GM12878 (cell line): ENCODE measurements at regions not wholly inside any gene's neighbourhood (a gene's known extent, or its start where the extent isn't known, plus 50 kb on each side); places are given as distances from the start of the nearest gene placed in this dataset.

Source experiments
- ATAC-seq: fragments of 200-7000 bp; cut with Tn5 transposase; 3 replicates; pipeline ENCODE4 v1.9.1; 2020; ENCODE audit warnings: mild to moderate bottlenecking, moderate library complexity
- BruUV-seq: library from RNA; stranded (reverse); fragments of 400-500 nt; replicated peaks from 2 replicates; lab custom pipeline; 2021; lab: Mats Ljungman, UMichigan
- CTCF ChIA-PET: fragments of 300-600 bp; sonication (Branson Sonifier 250); formaldehyde crosslinking; extraction: SDS; loops from one replicate; lab custom pipeline; 2021; ENCODE audit warnings: inconsistent platforms; lab: Yijun Ruan, JAX
- POLR2A ChIA-PET: fragments of 350-600 bp; formaldehyde crosslinking; extraction: SDS; loops from one replicate; lab custom pipeline; 2021; ENCODE audit warnings: inconsistent platforms; lab: Charles Lee
- RAD21 ChIA-PET: fragments of 300-600 bp; sonication (Branson Sonifier 250); formaldehyde crosslinking; loops from one replicate; lab custom pipeline; 2023; ENCODE audit warnings: antibody characterized with exemption; ENCODE audit not compliant: unreplicated experiment; lab: Charles Lee
- SMC1A ChIA-PET: fragments of 300-600 bp; sonication (Branson Sonifier 250); formaldehyde crosslinking; loops from one replicate; lab custom pipeline; 2023; ENCODE audit not compliant: unreplicated experiment, uncharacterized antibody; lab: Charles Lee
- DNase-seq: peaks from one replicate; pipeline ENCODE4 v3.0.0-alpha.2; 2011; ENCODE audit warnings: low read depth, low spot score
- FAIRE-seq: peaks from 3 replicates; lab custom pipeline; 2011; peaks lifted over from hg19 to GRCh38; lab: Jason Lieb, UNC
- H2AFZ ChIP-seq: 2 replicates; pipeline ENCODE4 v1.6.0; 2011; ENCODE audit warnings: low read depth, low read length, control low read depth; ENCODE audit not compliant: control insufficient read depth
- H3K27ac ChIP-seq: 2 replicates; pipeline ENCODE4 v1.5.1; 2011; ENCODE audit warnings: control low read depth; ENCODE audit not compliant: control insufficient read depth, insufficient read depth
- H3K27me3 ChIP-seq, 2 experiments: replicated peaks in 1 of 2; 2 replicates each; pipeline versions ENCODE4 v1.6.0 to v1.6.1; 2011; ENCODE audit warnings: low read length in 1 of 2; ENCODE audit not compliant: control insufficient read depth in 2 of 2, insufficient read depth in 2 of 2
- H3K36me3 ChIP-seq, 2 experiments: 2 replicates each; pipeline ENCODE4 v1.5.1; 2011; ENCODE audit warnings: low read length in 1 of 2; ENCODE audit not compliant: control insufficient read depth in 2 of 2, insufficient read depth in 2 of 2
- H3K4me1 ChIP-seq: 2 replicates; pipeline ENCODE4 v1.6.1; 2011; ENCODE audit warnings: mild to moderate bottlenecking, low read length, moderate library complexity, mixed read lengths; ENCODE audit not compliant: control insufficient read depth, insufficient read depth
- H3K4me2 ChIP-seq: 2 replicates; pipeline ENCODE4 v1.6.0; 2011; ENCODE audit warnings: control low read depth; ENCODE audit not compliant: control insufficient read depth, insufficient read depth
- H3K4me3 ChIP-seq: fragments of 200-600 bp; sonication (generic); 2 replicates; pipeline ENCODE4 v1.5.1; 2016
- H3K79me2 ChIP-seq: 2 replicates; pipeline ENCODE4 v1.6.0; 2011; ENCODE audit warnings: low read length; ENCODE audit not compliant: control insufficient read depth, insufficient read depth
- H3K9ac ChIP-seq: 2 replicates; pipeline ENCODE4 v1.8.0; 2011; ENCODE audit warnings: low read length, control low read depth, mixed read lengths; ENCODE audit not compliant: control insufficient read depth, insufficient read depth
- H3K9me3 ChIP-seq: replicated peaks from 3 replicates; pipeline ENCODE4 v1.5.1; 2011; ENCODE audit warnings: mild to moderate bottlenecking, low read length; ENCODE audit not compliant: control insufficient read depth, insufficient read depth
- H4K20me1 ChIP-seq: 2 replicates; pipeline ENCODE4 v1.6.0; 2011; ENCODE audit not compliant: control insufficient read depth, insufficient read depth
- BHLHE40 ChIP-seq, 2 experiments: fragments of 450-650 bp in 1 of 2; IDR thresholded peaks; 2 replicates each; pipeline ENCODE4 v1.6.1; 2011 to 2017; ENCODE audit warnings: low read depth in 2 of 2, borderline replicate concordance in 1 of 2, improper control_type of control experiment in 1 of 2, low read length in 1 of 2, mild to moderate bottlenecking in 1 of 2
- CBX3 ChIP-seq: fragments of 200-600 bp; sonication (generic); IDR thresholded peaks from 2 replicates; pipeline ENCODE4 v1.6.1; 2016; ENCODE audit warnings: low read depth, borderline replicate concordance
- CBX5 ChIP-seq: sonication (generic); IDR thresholded peaks from 2 replicates; pipeline ENCODE4 v1.6.1; 2016; ENCODE audit warnings: low read depth, moderate library complexity, mild to moderate bottlenecking, inconsistent platforms
- DPF2 ChIP-seq: fragments of 450-650 bp; IDR thresholded peaks from 2 replicates; pipeline ENCODE4 v1.6.1; 2017; ENCODE audit warnings: mild to moderate bottlenecking
- ESRRA ChIP-seq: IDR thresholded peaks from 2 replicates; pipeline ENCODE4 v1.6.1; 2012; ENCODE audit warnings: mild to moderate bottlenecking, low read length, improper control_type of control experiment
- HDAC6 ChIP-seq: fragments of 200-600 bp; sonication (generic); IDR thresholded peaks from one replicate; pipeline ENCODE4 v1.8.0; 2017; ENCODE audit warnings: antibody characterized with exemption; ENCODE audit not compliant: unreplicated experiment
- IRF5 ChIP-seq: fragments of 450-650 bp; IDR thresholded peaks from 2 replicates; pipeline ENCODE4 v1.6.1; 2017; ENCODE audit warnings: borderline replicate concordance
- KLF5 ChIP-seq: fragments of 450-650 bp; IDR thresholded peaks from 2 replicates; pipeline ENCODE4 v1.6.1; 2014; ENCODE audit warnings: mild to moderate bottlenecking; ENCODE audit not compliant: partially characterized antibody
- NR2C2 ChIP-seq: IDR thresholded peaks from 2 replicates; pipeline ENCODE4 v1.6.1; 2011; ENCODE audit warnings: borderline replicate concordance, low read depth; ENCODE audit not compliant: control insufficient read depth, insufficient read length
- PBX3 ChIP-seq: IDR thresholded peaks from 2 replicates; pipeline ENCODE4 v1.6.1; 2011; ENCODE audit warnings: mild to moderate bottlenecking, low read depth, low read length, moderate library complexity; ENCODE audit not compliant: insufficient replicate concordance
- PML ChIP-seq: IDR thresholded peaks from 2 replicates; pipeline ENCODE4 v1.6.1; 2012; ENCODE audit warnings: low read length, inconsistent platforms
- POU2F2 ChIP-seq: IDR thresholded peaks from 3 replicates; pipeline ENCODE4 v1.6.1; 2011; ENCODE audit warnings: low read depth, mild to moderate bottlenecking, low read length, borderline replicate concordance
- RAD21 ChIP-seq: IDR thresholded peaks from 2 replicates; pipeline ENCODE4 v1.6.1; 2011; ENCODE audit warnings: mild to moderate bottlenecking, low read depth, low read length, moderate library complexity; ENCODE audit not compliant: insufficient read depth
- SPI1 ChIP-seq: IDR thresholded peaks from 2 replicates; pipeline ENCODE4 v1.6.1; 2011; ENCODE audit warnings: low read depth, mild to moderate bottlenecking, low read length, moderate library complexity, borderline replicate concordance; ENCODE audit not compliant: insufficient read depth
- ZBTB11 ChIP-seq: fragments of 450-650 bp; formaldehyde crosslinking; IDR thresholded peaks from 2 replicates; pipeline ENCODE4 v1.5.0; 2022; ENCODE audit warnings: mild to moderate bottlenecking, missing genetic modification characterization
- ZNF687 ChIP-seq: fragments of 450-650 bp; IDR thresholded peaks from 2 replicates; pipeline ENCODE4 v1.6.1; 2017; ENCODE audit warnings: mild to moderate bottlenecking, moderate library complexity
- WGBS: methylation state at CpG from one replicate; pipeline ENCODE4 v1.1.6; 2016; ENCODE audit warnings: low lambda C conversion rate; ENCODE audit not compliant: insufficient replicate concordance, insufficient coverage; ENCODE audit errors: missing lambda C conversion rate; 5-methylcytosine and 5-hydroxymethylcytosine counted together
- in situ Hi-C: fragments of 300-500 bp; cut with MboI; formaldehyde crosslinking; loops from 9 replicates; pipeline ENCODE4 v1.14.3; 2018; ENCODE audit warnings: mixed read lengths
- intact Hi-C: fragments of 100-400 bp; cut with micrococcal nuclease; formaldehyde crosslinking; loops from one replicate; pipeline ENCODE4 v1.14.2; 2022; ENCODE audit not compliant: unreplicated experiment

GRCh38 chr1:222865718-222866117 lies 50.9 kb downstream of the DISP1 start:
- ChIA-PET RAD21 (no interaction called here), POLR2A (no interaction called here), CTCF (no interaction called here), SMC1A (no interaction called here)
- ATAC-seq (no peak), DNase-seq (no peak), FAIRE-seq (no peak)
- intact Hi-C loops (no loop called here), in situ Hi-C loops (no loop called here)
- Histone ChIP-seq H3K9me3 (no peaks in the 10 kb centered on the region), H4K20me1 (no peaks in the 10 kb centered on the region), H2AFZ (no peak overlapping the region), H3K4me3 (no peak overlapping the region), H3K27me3 (no peaks in the 10 kb centered on the region), H3K27ac (no peak overlapping the region), H3K4me2 (no peak overlapping the region), H3K79me2 (no peaks in the 10 kb centered on the region), H3K9ac (no peak overlapping the region), H3K36me3 (no peaks in the 10 kb centered on the region), H3K4me1 (no peaks in the 10 kb centered on the region)
- WGBS, result 37% methylated on average over 4 of the region's 4 CpGs
- BruUV-seq, result no TSS peak
- TF ChIP-seq PML (no peak), CBX3 (no peak), CBX5 (no peak), KLF5 (no peak), IRF5 (no peak), ZBTB11 (CRISPR knock-in tag) (no peak), NR2C2 (no peak), PBX3 (no peak), BHLHE40 (IDR thresholded peaks at IDR 0.05; ENCODE audit: borderline replicate concordance in 1 of 2, low read depth in 2 of 2, low read length in 1 of 2) (no peak), SPI1 (no peak), RAD21 (no peak), ZNF687 (no peak), POU2F2 (no peak), DPF2 (no peak), ESRRA (no peak), HDAC6 (no peak)
